ENCODE measurements at regions not wholly inside any gene's neighbourhood (a gene's known extent, or its start where the extent isn't known, plus 50 kb on each side); places are given as distances from the start of the nearest gene placed in this dataset.

- no peaks in the 10 kb centered on the region for H3K36me3 ChIP-seq
- H3K27ac ChIP-seq, result no peak overlapping the region
- no peaks in the 10 kb centered on the region for H3K27me3 ChIP-seq
- no peak for TF ChIP-seq EP300 (IDR thresholded peaks at IDR 0.05)
- TF ChIP-seq, protein P1, sequence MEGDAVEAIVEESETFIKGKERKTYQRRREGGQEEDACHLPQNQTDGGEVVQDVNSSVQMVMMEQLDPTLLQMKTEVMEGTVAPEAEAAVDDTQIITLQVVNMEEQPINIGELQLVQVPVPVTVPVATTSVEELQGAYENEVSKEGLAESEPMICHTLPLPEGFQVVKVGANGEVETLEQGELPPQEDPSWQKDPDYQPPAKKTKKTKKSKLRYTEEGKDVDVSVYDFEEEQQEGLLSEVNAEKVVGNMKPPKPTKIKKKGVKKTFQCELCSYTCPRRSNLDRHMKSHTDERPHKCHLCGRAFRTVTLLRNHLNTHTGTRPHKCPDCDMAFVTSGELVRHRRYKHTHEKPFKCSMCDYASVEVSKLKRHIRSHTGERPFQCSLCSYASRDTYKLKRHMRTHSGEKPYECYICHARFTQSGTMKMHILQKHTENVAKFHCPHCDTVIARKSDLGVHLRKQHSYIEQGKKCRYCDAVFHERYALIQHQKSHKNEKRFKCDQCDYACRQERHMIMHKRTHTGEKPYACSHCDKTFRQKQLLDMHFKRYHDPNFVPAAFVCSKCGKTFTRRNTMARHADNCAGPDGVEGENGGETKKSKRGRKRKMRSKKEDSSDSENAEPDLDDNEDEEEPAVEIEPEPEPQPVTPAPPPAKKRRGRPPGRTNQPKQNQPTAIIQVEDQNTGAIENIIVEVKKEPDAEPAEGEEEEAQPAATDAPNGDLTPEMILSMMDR (IDR thresholded peaks at IDR 0.05), result no peak
- TF ChIP-seq POLR2A (IDR thresholded peaks at IDR 0.05), result no peak
- no peak overlapping the region for H3K4me3 ChIP-seq
- DNase-seq (ENCODE audit: low spot score in 2 of 2), result no peak
- H3K9me3 ChIP-seq, result no peaks in the 10 kb centered on the region
- H3K4me1 ChIP-seq, result no peaks in the 10 kb centered on the region
Observed at GRCh38 chr13:62838929-62839328, 1423.3 kb upstream of the PCDH20 start.

DNA sequence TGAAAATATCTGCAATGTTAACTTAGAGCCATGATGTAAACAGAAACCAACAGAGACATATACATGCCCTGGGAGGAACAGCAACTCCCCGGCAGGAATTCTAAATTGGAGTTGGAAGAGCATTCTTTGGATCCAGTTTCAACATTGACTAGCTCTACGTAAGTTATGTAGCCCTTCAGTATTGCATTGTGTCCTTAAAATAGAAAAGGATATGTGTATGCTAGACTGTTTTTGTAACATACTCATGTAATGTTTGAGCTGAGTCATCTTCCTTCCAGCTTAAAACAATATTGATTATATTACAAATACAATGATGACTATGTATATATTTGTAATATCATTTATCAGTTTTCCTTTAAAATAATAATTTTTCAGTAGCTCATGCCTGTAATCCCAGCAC lies 1422.2 kb upstream of the PCDH20 start:
- TF ChIP-seq EP300 (IDR thresholded peaks at IDR 0.05) (no peak), POLR2A (IDR thresholded peaks at IDR 0.05) (no peak)
- TF ChIP-seq, protein P1 (IDR thresholded peaks at IDR 0.05), result no peak
- no peaks in the 10 kb centered on the region for H3K9me3 ChIP-seq
- WGBS, 2 donors, result 72 to 87% methylated on average over 2 of the region's 2 CpGs
- no peak overlapping the region for H3K27ac ChIP-seq
- H3K36me3 ChIP-seq, result no peaks in the 10 kb centered on the region
- no peak overlapping the region for H3K4me3 ChIP-seq
- no peak for DNase-seq (ENCODE audit: low spot score in 2 of 2)
- H3K4me1 ChIP-seq, result no peaks in the 10 kb centered on the region
- H3K27me3 ChIP-seq, result no peaks in the 10 kb centered on the region

GRCh38 chr13:62829486-62829885 lies 1413.8 kb upstream of the PCDH20 start:
- no peak for TF ChIP-seq POLR2A (IDR thresholded peaks at IDR 0.05)
- TF ChIP-seq, protein P1 (IDR thresholded peaks at IDR 0.05), result no peak
- no peak for TF ChIP-seq EP300 (IDR thresholded peaks at IDR 0.05)

DNA sequence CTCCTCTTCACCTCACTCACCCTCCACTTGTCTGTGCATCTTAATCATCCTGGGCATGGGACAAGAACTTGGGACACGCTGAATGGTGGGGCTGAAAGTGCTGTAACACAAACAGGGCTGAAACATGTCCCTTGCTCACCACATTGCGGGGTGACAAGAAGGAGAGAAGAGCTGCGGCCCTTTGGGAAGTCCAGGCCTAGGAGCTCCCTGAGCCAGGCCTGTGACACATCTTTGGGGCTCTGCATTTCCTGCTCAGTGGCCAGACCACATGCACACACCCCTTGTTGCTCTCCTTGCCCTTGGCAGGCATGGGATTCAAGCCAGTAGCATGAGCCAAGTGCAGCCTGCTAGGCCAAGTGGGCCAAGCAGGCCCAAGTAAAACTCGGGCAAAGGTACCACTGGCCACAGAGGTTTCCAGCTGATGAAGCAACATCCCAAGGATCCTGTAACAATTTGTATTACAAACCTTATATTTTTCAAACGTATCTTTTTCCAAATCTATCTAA lies 1384.3 kb upstream of the PCDH20 start:
- H3K27ac ChIP-seq, result no peak overlapping the region
- DNase-seq (ENCODE audit: low spot score in 2 of 2), result no peak
- 89 to 91% methylated on average over 5 of the region's 5 CpGs for WGBS, 2 donors
- H3K27me3 ChIP-seq, result no peaks in the 10 kb centered on the region
- TF ChIP-seq POLR2A (IDR thresholded peaks at IDR 0.05), result no peak
- TF ChIP-seq EP300 (IDR thresholded peaks at IDR 0.05), result no peak
- TF ChIP-seq, protein P1 (IDR thresholded peaks at IDR 0.05), result no peak
- H3K4me1 ChIP-seq, result no peaks in the 10 kb centered on the region
- H3K9me3 ChIP-seq, result no peaks in the 10 kb centered on the region
- no peak overlapping the region for H3K4me3 ChIP-seq
- no peaks in the 10 kb centered on the region for H3K36me3 ChIP-seq

More at GRCh38 chr13:62829486-62829885, 1413.8 kb upstream of the PCDH20 start:
- Histone ChIP-seq H3K9me3 (no peaks in the 10 kb centered on the region), H3K4me1 (no peaks in the 10 kb centered on the region), H3K27me3 (no peaks in the 10 kb centered on the region), H3K4me3 (no peak overlapping the region), H3K27ac (no peak overlapping the region), H3K36me3 (no peaks in the 10 kb centered on the region)
- no peak for DNase-seq (ENCODE audit: low spot score in 2 of 2)
- 85 to 86% methylated on average over 2 of the region's 2 CpGs for WGBS, 2 donors

GRCh38 chr13:62799038-62799535 lies 1383.4 kb upstream of the PCDH20 start:
- Histone ChIP-seq H3K36me3 (no peaks in the 10 kb centered on the region), H3K4me3 (no peak overlapping the region), H3K4me1 (no peaks in the 10 kb centered on the region), H3K27ac (no peak overlapping the region), H3K9me3 (no peaks in the 10 kb centered on the region), H3K27me3 (no peaks in the 10 kb centered on the region)
- no peak for TF ChIP-seq EP300 (IDR thresholded peaks at IDR 0.05)
- TF ChIP-seq POLR2A (IDR thresholded peaks at IDR 0.05), result no peak
- TF ChIP-seq, protein P1 (IDR thresholded peaks at IDR 0.05), result no peak
- DNase-seq (ENCODE audit: low spot score in 2 of 2), result no peak
- WGBS, 2 donors, result 71 to 92% methylated on average over 4 to 5 of the region's 8 CpGs
